ENCODE measurements at regions not wholly inside any gene's neighbourhood (a gene's known extent, or its start where the extent isn't known, plus 50 kb on each side); places are given as distances from the start of the nearest gene placed in this dataset.

- Mint-ChIP-seq H3K4me3 (no peak overlapping the region), H3K9me3 (peaks cover 22% of the 10 kb centered on the region), H3K4me1 (no peaks in the 10 kb centered on the region), H3K36me3 (no peaks in the 10 kb centered on the region), H3K27me3 (ENCODE audit: insufficient read depth, low read depth) (no peaks in the 10 kb centered on the region), H3K27ac (no peak overlapping the region)
- H3K27ac ChIP-seq, result no peak overlapping the region
- H3F3A ChIP-seq (ENCODE audit: low read depth), result no peaks in the 10 kb centered on the region
- no peak overlapping the region for H3K4me3 ChIP-seq
- H3K9me3 ChIP-seq (ENCODE audit: low read depth), result peaks cover 9% of the 10 kb centered on the region
- no peaks in the 10 kb centered on the region for H3K36me3 ChIP-seq
- no peaks in the 10 kb centered on the region for H3K4me1 ChIP-seq
- no peaks in the 10 kb centered on the region for H3K27me3 ChIP-seq
- no peak overlapping the region for H3K4me2 ChIP-seq
- H4K20me1 ChIP-seq (ENCODE audit: low read depth), result no peaks in the 10 kb centered on the region
- H2AFZ ChIP-seq (replicated peaks), result no peak overlapping the region
- no peaks in the 10 kb centered on the region for H3K79me2 ChIP-seq (ENCODE audit: low read depth)
- TF ChIP-seq EZH2 (IDR thresholded peaks at IDR 0.05) (no peak), CTCF (IDR thresholded peaks at IDR 0.05) (no peak), EZH2phosphoT487 (IDR thresholded peaks at IDR 0.05) (no peak)
- no peak for DNase-seq (ENCODE audit: low spot score)
- no peak overlapping the region for H3K9ac ChIP-seq
These were observed 76.4 kb downstream of the PLK2 start for GRCh38 chr5:58383448-58383847.

- H3K9ac ChIP-seq, result no peak overlapping the region
- Mint-ChIP-seq H3K27me3 (ENCODE audit: insufficient read depth, low read depth) (no peaks in the 10 kb centered on the region), H3K27ac (no peak overlapping the region), H3K4me1 (no peaks in the 10 kb centered on the region), H3K4me3 (no peak overlapping the region), H3K36me3 (no peaks in the 10 kb centered on the region), H3K9me3 (peaks cover 30% of the 10 kb centered on the region)
- H3K9me3 ChIP-seq (ENCODE audit: low read depth), result peaks cover 9% of the 10 kb centered on the region
- no peaks in the 10 kb centered on the region for H3K79me2 ChIP-seq (ENCODE audit: low read depth)
- H3K4me3 ChIP-seq, result no peak overlapping the region
- no peak overlapping the region for H2AFZ ChIP-seq (replicated peaks)
- H3K4me2 ChIP-seq, result no peak overlapping the region
- TF ChIP-seq CTCF (IDR thresholded peaks at IDR 0.05) (no peak), EZH2phosphoT487 (IDR thresholded peaks at IDR 0.05) (no peak), EZH2 (IDR thresholded peaks at IDR 0.05) (no peak)
- H3K27me3 ChIP-seq, result no peaks in the 10 kb centered on the region
- no peaks in the 10 kb centered on the region for H3F3A ChIP-seq (ENCODE audit: low read depth)
- H3K36me3 ChIP-seq, result no peaks in the 10 kb centered on the region
- DNase-seq (ENCODE audit: low spot score), result no peak
- no peaks in the 10 kb centered on the region for H3K4me1 ChIP-seq
- H3K27ac ChIP-seq, result no peak overlapping the region
- H4K20me1 ChIP-seq (ENCODE audit: low read depth), result no peaks in the 10 kb centered on the region
These were observed 77.8 kb downstream of the PLK2 start for GRCh38 chr5:58382131-58382534.

- Mint-ChIP-seq H3K4me1 (no peaks in the 10 kb centered on the region), H3K9me3 (peaks cover 30% of the 10 kb centered on the region), H3K36me3 (no peaks in the 10 kb centered on the region), H3K4me3 (no peak overlapping the region), H3K27ac (no peak overlapping the region), H3K27me3 (ENCODE audit: insufficient read depth, low read depth) (no peaks in the 10 kb centered on the region)
- no peaks in the 10 kb centered on the region for H3K27me3 ChIP-seq
- no peaks in the 10 kb centered on the region for H4K20me1 ChIP-seq (ENCODE audit: low read depth)
- no peak overlapping the region for H3K27ac ChIP-seq
- no peak for TF ChIP-seq EZH2phosphoT487 (IDR thresholded peaks at IDR 0.05)
- TF ChIP-seq EZH2 (IDR thresholded peaks at IDR 0.05), result no peak
- TF ChIP-seq CTCF (IDR thresholded peaks at IDR 0.05), result no peak
- H3K36me3 ChIP-seq, result no peaks in the 10 kb centered on the region
- no peaks in the 10 kb centered on the region for H3K79me2 ChIP-seq (ENCODE audit: low read depth)
- no peaks in the 10 kb centered on the region for H3F3A ChIP-seq (ENCODE audit: low read depth)
- no peak overlapping the region for H2AFZ ChIP-seq (replicated peaks)
- peaks cover 9% of the 10 kb centered on the region for H3K9me3 ChIP-seq (ENCODE audit: low read depth)
- no peak overlapping the region for H3K4me2 ChIP-seq
- no peak for DNase-seq (ENCODE audit: low spot score)
- no peak overlapping the region for H3K4me3 ChIP-seq
- H3K4me1 ChIP-seq, result no peaks in the 10 kb centered on the region
- no peak overlapping the region for H3K9ac ChIP-seq
These were observed 78.3 kb downstream of the PLK2 start for GRCh38 chr5:58381566-58381965.
